Astrocyte of the cerebellum (primary cell): ENCODE measurements at regions not wholly inside any gene's neighbourhood (a gene's known extent, or its start where the extent isn't known, plus 50 kb on each side); places are given as distances from the start of the nearest gene placed in this dataset.
A peak's percentile ranks its signal among the peaks of the same experiment; 100 is the strongest.

Experiments used
- DNase-seq: peaks from one replicate; pipeline ENCODE4 v3.0.0-alpha.2; 2011; ENCODE audit warnings: low read depth
- H3K4me3 ChIP-seq: 2 replicates; pipeline ENCODE4 v1.5.1; 2011; ENCODE audit warnings: mild to moderate bottlenecking, low read depth, low read length, moderate library complexity
- CTCF ChIP-seq: IDR thresholded peaks from 2 replicates; pipeline ENCODE4 v1.5.1; 2012; ENCODE audit warnings: low read length, low read depth, moderate library complexity, mild to moderate bottlenecking; ENCODE audit errors: missing control alignments
- in situ Hi-C: cut with HindIII; loops from 2 replicates; pipeline ENCODE4 v1.10.0; 2017; ENCODE audit warnings: low sequenced_read_pairs

DNA sequence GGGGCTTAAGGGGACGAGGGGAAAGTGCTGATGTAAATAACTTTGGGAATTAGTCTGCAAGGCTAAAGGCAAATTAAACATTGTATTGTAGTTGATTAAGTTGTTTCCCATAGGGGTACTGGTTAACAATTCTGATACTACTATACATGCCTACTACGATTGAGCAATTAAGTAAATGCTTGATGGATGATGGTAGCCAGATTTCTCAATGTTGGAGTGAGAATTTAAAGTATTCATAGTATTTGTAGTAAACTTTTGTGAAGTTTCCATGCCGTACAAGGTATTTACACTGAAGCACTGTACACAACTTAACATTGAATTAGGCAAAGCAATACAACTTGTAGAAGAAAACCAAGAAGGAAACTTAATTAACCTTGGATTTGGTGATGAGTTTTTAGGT lies 852.3 kb downstream of the QKI start:
- no peak overlapping the region for H3K4me3 ChIP-seq
- in situ Hi-C loops, result no loop called here
- no peak for TF ChIP-seq CTCF
- no peak for DNase-seq

- H3K4me3 ChIP-seq, result no peak overlapping the region
- in situ Hi-C loops, result no loop called here
- DNase-seq, result no peak
- TF ChIP-seq CTCF, result no peak
Measured at GRCh38 chr6:164262348-164262747, 847.8 kb downstream of the QKI start.

- H3K4me3 ChIP-seq, result no peak overlapping the region
- no peak for DNase-seq
- in situ Hi-C loops, result no loop called here
- no peak for TF ChIP-seq CTCF
Measured at GRCh38 chr6:164258421-164258820, 843.9 kb downstream of the QKI start.

GRCh38 chr6:164252948-164253347 lies 838.4 kb downstream of the QKI start:
- no peak overlapping the region for H3K4me3 ChIP-seq
- TF ChIP-seq CTCF, result no peak
- in situ Hi-C loops, result no loop called here
- no peak for DNase-seq

DNA sequence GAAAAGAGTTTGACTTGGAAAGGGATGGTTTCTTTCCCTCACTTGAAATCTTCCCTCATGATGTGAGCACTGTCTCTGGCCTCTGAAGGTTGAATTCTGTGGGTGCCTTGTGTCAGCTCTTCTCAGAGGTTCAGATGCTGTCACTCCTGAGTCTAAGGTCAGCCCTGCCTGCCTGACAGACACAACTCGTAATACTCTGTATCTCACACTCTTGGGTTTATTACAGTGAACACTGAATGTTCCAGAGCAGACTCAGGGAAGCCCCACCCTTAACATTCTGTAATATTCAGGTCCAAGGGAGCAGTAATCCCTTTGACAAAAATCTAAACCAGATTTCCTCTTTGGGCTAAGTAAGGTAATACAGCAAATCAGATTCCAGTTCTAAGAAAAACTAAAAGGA lies 837.8 kb downstream of the QKI start:
- no peak for DNase-seq
- no peak for TF ChIP-seq CTCF
- no peak overlapping the region for H3K4me3 ChIP-seq
- in situ Hi-C loops, result no loop called here

GRCh38 chr6:164247106-164247505 lies 832.6 kb downstream of the QKI start:
- no peak overlapping the region for H3K4me3 ChIP-seq
- in situ Hi-C loops, result no loop called here
- TF ChIP-seq CTCF, result no peak
- DNase-seq, result peak; percentile 62

GRCh38 chr6:164246082-164246481 lies 831.6 kb downstream of the QKI start:
- in situ Hi-C loops, result no loop called here
- no peak overlapping the region for H3K4me3 ChIP-seq
- no peak for TF ChIP-seq CTCF
- DNase-seq, result no peak
